ENCODE measurements at regions not wholly inside any gene's neighbourhood (a gene's known extent, or its start where the extent isn't known, plus 50 kb on each side); places are given as distances from the start of the nearest gene placed in this dataset.
"Not testable (repeated sequence)": the region's sequence is repeated elsewhere in the genome, so short reads cannot be mapped to it uniquely, and the experiment has no call there.

DNA sequence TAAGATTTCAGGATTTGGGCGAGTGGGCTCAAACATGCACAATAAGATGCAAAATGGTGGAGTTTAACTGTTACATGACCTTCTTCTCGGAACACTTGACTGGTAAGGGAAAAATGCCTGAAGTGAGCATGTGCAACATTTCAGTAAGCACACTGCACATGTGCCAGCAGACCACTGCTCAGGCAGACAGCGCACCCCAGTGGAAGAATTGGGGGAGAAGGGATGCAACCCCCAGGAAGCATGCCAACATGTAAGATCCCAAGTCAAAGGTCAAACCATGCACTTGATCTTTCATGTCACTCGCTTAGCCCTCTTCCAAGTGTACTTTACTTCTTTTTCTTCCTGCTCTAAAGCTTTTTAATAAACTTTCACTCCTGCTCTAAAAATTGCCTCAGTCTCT, 256.3 kb downstream of the CENPC start:
- TF ChIP-seq, protein P1, sequence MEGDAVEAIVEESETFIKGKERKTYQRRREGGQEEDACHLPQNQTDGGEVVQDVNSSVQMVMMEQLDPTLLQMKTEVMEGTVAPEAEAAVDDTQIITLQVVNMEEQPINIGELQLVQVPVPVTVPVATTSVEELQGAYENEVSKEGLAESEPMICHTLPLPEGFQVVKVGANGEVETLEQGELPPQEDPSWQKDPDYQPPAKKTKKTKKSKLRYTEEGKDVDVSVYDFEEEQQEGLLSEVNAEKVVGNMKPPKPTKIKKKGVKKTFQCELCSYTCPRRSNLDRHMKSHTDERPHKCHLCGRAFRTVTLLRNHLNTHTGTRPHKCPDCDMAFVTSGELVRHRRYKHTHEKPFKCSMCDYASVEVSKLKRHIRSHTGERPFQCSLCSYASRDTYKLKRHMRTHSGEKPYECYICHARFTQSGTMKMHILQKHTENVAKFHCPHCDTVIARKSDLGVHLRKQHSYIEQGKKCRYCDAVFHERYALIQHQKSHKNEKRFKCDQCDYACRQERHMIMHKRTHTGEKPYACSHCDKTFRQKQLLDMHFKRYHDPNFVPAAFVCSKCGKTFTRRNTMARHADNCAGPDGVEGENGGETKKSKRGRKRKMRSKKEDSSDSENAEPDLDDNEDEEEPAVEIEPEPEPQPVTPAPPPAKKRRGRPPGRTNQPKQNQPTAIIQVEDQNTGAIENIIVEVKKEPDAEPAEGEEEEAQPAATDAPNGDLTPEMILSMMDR (IDR thresholded peaks at IDR 0.05; ENCODE audit: low read depth, low read length): peak; percentile 27
- Histone ChIP-seq H3K4me1 (ENCODE audit: low read depth) (no peaks in the 10 kb centered on the region), H3K27me3 (no peaks in the 10 kb centered on the region), H3K9me3 (ENCODE audit: low read depth) (no peaks in the 10 kb centered on the region), H3K4me3 (no peak overlapping the region), H3K36me3 (no peaks in the 10 kb centered on the region), H3K27ac (no peak overlapping the region)
- DNase-seq (ENCODE audit: low read depth in 1 of 2, low spot score in 1 of 2): peak; percentile 15 to 36

DNA sequence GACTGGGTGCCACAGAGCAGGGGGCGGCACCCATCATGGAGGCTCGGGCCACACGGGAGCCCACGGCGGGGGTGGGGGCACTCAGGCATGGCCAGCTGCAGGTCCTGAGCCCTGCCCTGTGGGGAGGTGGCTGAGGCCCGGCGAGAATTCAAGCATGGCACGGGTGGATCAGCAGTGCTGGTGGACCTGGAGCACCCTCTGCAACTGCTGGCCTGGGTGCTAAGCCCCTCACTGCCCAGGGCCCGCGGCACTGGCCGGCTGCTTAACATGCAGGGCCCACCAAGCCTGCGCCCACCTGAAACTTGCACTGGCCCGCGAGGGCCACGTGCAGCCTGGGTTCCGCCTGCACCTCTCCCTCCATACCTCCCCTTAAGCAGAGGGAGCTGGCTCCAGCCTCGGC, 258.6 kb downstream of the CENPC start:
- DNase-seq (ENCODE audit: low read depth in 1 of 2, low spot score in 1 of 2): no peak
- TF ChIP-seq, protein P1 (IDR thresholded peaks at IDR 0.05; ENCODE audit: low read depth, low read length): no peak

DNA sequence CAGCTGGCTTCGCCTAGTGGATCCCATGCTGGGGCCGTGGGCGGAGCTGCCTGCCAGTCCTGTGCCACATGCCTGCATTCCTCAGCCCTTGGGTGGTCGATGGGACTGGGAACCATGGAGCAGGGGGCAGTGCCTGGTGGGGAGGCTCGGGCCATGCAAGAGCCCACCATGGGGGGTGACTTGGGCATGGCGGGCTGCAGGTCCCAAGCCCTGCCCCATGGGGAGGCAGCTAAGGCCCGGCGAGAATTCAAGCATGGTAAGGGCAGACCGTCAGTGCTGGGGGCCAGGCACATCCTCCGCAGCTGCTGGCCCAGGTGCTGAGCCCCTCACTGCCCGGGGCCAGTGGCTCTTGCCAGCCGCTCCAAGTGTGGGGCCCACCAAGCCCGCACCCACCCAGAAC, 262.6 kb downstream of the CENPC start:
- Histone ChIP-seq H3K4me3 (no peak overlapping the region), H3K27ac (no peak overlapping the region), H3K9me3 (ENCODE audit: low read depth) (no peaks in the 10 kb centered on the region), H3K27me3 (no peaks in the 10 kb centered on the region), H3K4me1 (ENCODE audit: low read depth) (no peaks in the 10 kb centered on the region), H3K36me3 (no peaks in the 10 kb centered on the region)
- DNase-seq (ENCODE audit: low read depth in 1 of 2, low spot score in 1 of 2): no peak
- TF ChIP-seq, protein P1 (IDR thresholded peaks at IDR 0.05; ENCODE audit: low read depth, low read length): no peak

More for the DNA sequence above, 258.6 kb downstream of the CENPC start:
- no peak overlapping the region for H3K4me3 ChIP-seq
- no peaks in the 10 kb centered on the region for H3K4me1 ChIP-seq (ENCODE audit: low read depth)
- H3K9me3 ChIP-seq (ENCODE audit: low read depth): no peaks in the 10 kb centered on the region
- H3K27ac ChIP-seq: no peak overlapping the region
- no peaks in the 10 kb centered on the region for H3K27me3 ChIP-seq
- H3K36me3 ChIP-seq: no peaks in the 10 kb centered on the region

DNA sequence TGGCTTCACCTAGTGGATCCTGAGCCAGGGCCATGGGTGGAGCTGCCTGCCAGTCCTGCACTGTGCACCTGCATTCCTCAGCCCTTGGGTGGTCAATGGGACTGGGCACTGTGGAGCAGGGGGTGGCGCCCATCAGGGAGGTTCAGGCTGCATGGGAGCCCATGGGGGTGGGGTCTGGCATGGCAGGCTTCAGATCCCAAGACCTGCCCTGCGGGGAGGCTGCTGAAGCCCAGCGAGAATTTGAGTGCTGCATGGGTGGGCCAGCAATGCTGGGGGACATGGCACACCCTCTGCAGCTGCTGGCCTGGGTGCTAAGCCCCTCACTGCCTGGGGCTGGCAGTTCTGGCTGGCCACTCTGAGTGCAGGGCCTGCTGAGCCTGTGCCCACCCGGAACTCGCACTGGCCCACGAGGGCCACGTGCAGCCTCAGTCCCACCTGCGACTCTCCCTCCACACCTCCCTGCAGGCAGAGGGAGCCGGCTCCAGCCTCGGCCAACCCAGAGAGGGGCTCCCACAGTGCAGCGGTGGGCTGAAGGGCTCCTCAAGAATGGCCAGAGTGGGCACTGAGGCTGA, 270.0 kb downstream of the CENPC start:
- Histone ChIP-seq H3K36me3 (no peaks in the 10 kb centered on the region), H3K27me3 (no peaks in the 10 kb centered on the region), H3K4me1 (ENCODE audit: low read depth) (no peaks in the 10 kb centered on the region), H3K4me3 (no peak overlapping the region), H3K27ac (no peak overlapping the region), H3K9me3 (ENCODE audit: low read depth) (no peaks in the 10 kb centered on the region)
- no peak for DNase-seq (ENCODE audit: low read depth in 1 of 2, low spot score in 1 of 2)
- TF ChIP-seq, protein P1 (IDR thresholded peaks at IDR 0.05; ENCODE audit: low read depth, low read length): no peak

DNA sequence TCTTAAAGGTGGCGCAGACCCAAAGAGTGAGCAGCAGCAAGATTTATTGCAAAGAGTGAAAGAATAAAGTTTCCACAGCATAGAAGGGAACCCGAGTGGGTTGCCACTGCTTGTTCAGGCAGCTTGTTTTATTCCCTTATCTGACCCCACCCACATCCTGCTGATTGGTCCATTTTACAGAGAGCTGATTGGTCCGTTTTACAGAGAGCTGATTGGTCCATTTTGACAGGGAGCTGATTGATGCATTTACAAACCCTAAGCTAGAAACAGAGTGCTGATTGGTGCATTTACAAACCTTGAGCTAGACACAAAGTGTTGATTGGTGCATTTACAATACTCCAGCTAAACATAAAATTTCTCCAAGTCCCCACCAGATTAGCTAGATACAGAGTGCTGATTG, 270.6 kb downstream of the CENPC start:
- H3K36me3 ChIP-seq; H3K4me1 ChIP-seq (ENCODE audit: low read depth); H3K9me3 ChIP-seq (ENCODE audit: low read depth); H3K27ac ChIP-seq; DNase-seq (ENCODE audit: low read depth in 1 of 2, low spot score in 1 of 2); H3K27me3 ChIP-seq; H3K4me3 ChIP-seq: not testable (repeated sequence)

DNA sequence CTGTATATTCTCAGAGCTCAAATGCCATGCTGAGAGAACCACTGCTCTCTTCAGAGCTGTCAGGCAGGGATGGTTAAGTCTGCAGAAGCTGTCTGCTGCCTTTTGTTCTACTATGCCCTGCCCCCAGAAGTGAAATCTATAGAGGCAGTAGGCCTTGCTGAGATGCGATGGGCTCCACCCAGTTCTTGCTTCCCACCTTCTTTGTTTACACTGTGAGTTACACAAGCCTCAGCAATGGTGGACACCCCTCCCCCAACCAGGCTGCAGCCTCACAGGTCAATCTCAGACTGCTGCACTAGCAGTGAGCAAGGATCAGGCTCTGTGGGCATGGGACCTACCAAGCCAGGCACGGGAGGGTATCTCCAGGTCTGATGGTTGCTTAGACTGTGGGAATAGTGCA, 271.6 kb downstream of the CENPC start:
- TF ChIP-seq, protein P1 (IDR thresholded peaks at IDR 0.05; ENCODE audit: low read depth, low read length): no peak
- DNase-seq (ENCODE audit: low read depth in 1 of 2, low spot score in 1 of 2): no peak
- H3K27me3 ChIP-seq: no peaks in the 10 kb centered on the region
- H3K36me3 ChIP-seq: no peaks in the 10 kb centered on the region
- no peaks in the 10 kb centered on the region for H3K9me3 ChIP-seq (ENCODE audit: low read depth)
- H3K27ac ChIP-seq: no peak overlapping the region
- H3K4me3 ChIP-seq: no peak overlapping the region
- H3K4me1 ChIP-seq (ENCODE audit: low read depth): no peaks in the 10 kb centered on the region
